ENCODE measurements at regions not wholly inside any gene's neighbourhood (a gene's known extent, or its start where the extent isn't known, plus 50 kb on each side); places are given as distances from the start of the nearest gene placed in this dataset.
"Not testable (repeated sequence)": the region's sequence is repeated elsewhere in the genome, so short reads cannot be mapped to it uniquely, and the experiment has no call there.

- CTCF ChIA-PET, result no interaction called here
- TF ChIP-seq, protein P1, sequence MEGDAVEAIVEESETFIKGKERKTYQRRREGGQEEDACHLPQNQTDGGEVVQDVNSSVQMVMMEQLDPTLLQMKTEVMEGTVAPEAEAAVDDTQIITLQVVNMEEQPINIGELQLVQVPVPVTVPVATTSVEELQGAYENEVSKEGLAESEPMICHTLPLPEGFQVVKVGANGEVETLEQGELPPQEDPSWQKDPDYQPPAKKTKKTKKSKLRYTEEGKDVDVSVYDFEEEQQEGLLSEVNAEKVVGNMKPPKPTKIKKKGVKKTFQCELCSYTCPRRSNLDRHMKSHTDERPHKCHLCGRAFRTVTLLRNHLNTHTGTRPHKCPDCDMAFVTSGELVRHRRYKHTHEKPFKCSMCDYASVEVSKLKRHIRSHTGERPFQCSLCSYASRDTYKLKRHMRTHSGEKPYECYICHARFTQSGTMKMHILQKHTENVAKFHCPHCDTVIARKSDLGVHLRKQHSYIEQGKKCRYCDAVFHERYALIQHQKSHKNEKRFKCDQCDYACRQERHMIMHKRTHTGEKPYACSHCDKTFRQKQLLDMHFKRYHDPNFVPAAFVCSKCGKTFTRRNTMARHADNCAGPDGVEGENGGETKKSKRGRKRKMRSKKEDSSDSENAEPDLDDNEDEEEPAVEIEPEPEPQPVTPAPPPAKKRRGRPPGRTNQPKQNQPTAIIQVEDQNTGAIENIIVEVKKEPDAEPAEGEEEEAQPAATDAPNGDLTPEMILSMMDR (conservative IDR thresholded peaks at IDR 0.05; ENCODE audit: low read depth), result no peak
- H3K27ac ChIP-seq, result no peak overlapping the region
- POLR2A ChIA-PET (ENCODE audit: low non-redundant PET), result no interaction called here
- DNase-seq (ENCODE audit: low spot score), result no peak
Observed at GRCh38 chr22:22822106-22822505, 65.5 kb upstream of the IGLL5 start.

DNA sequence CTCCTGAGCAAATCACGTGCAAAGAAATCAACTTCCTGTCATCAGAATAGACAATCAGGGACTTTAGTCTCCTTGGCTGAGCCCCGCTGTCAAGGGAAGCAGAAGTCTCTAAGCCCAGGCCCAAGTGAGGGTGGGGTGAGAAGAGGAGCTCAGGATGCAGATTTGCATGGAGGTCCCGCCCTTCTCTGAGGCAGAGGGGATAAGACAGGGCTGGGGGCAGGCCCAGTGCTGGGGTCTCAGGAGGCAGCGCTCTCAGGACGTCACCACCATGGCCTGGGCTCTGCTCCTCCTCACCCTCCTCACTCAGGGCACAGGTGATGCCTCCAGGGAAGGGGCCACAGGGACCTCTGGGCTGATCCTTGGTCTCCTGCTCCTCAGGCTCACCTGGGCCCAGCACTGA, 65.1 kb upstream of the IGLL5 start:
- H3K27ac ChIP-seq; CTCF ChIA-PET; POLR2A ChIA-PET (ENCODE audit: low non-redundant PET): not testable (repeated sequence)

GRCh38 chr22:22823131-22823810, 64.3 kb upstream of the IGLL5 start:
- ChIA-PET CTCF (no interaction called here), POLR2A (ENCODE audit: low non-redundant PET) (no interaction called here)
- TF ChIP-seq, protein P1 (conservative IDR thresholded peaks at IDR 0.05; ENCODE audit: low read depth), result no peak
- no peak overlapping the region for H3K27ac ChIP-seq
- no peak for DNase-seq (ENCODE audit: low spot score)

More for the DNA sequence above, 65.1 kb upstream of the IGLL5 start:
- not testable (repeated sequence) for DNase-seq (ENCODE audit: low spot score)

- TF ChIP-seq, protein P1 (conservative IDR thresholded peaks at IDR 0.05; ENCODE audit: low read depth), result no peak
- no peak for DNase-seq (ENCODE audit: low spot score)
- ChIA-PET POLR2A (ENCODE audit: low non-redundant PET) (no interaction called here), CTCF (no interaction called here)
- no peak overlapping the region for H3K27ac ChIP-seq
Observed at GRCh38 chr22:22824340-22825212, 63.0 kb upstream of the IGLL5 start.

- DNase-seq (ENCODE audit: low spot score), result no peak
- no peak overlapping the region for H3K27ac ChIP-seq
- POLR2A ChIA-PET (ENCODE audit: low non-redundant PET), result no interaction called here
- CTCF ChIA-PET, result no interaction called here
- TF ChIP-seq, protein P1 (conservative IDR thresholded peaks at IDR 0.05; ENCODE audit: low read depth), result no peak
Observed at GRCh38 chr22:22825213-22825593, 62.4 kb upstream of the IGLL5 start.

GRCh38 chr22:22827187-22827939, 60.3 kb upstream of the IGLL5 start:
- ChIA-PET CTCF (no interaction called here), POLR2A (ENCODE audit: low non-redundant PET) (no interaction called here)
- DNase-seq (ENCODE audit: low spot score), result no peak
- TF ChIP-seq, protein P1 (conservative IDR thresholded peaks at IDR 0.05; ENCODE audit: low read depth), result no peak
- no peak overlapping the region for H3K27ac ChIP-seq

Data from RWPE1 (cell line).